WTC11 (cell line): ENCODE measurements at regions not wholly inside any gene's neighbourhood (a gene's known extent, or its start where the extent isn't known, plus 50 kb on each side); places are given as distances from the start of the nearest gene placed in this dataset.

Experiments used
- ATAC-seq: fragments of 200-7000 bp; cut with Tn5 transposase; 2 replicates; pipeline ENCODE4 v1.10.0; 2021; ENCODE audit warnings: mild to moderate bottlenecking, moderate library complexity
- CTCF ChIA-PET: fragments of 300-600 bp; sonication (Branson Sonifier 250); formaldehyde crosslinking; loops from one replicate; lab custom pipeline; 2021; ENCODE audit warnings: antibody characterized with exemption; lab: Charles Lee
- POLR2A ChIA-PET: fragments of 350-600 bp; sonication (Branson Sonifier 250); formaldehyde crosslinking; loops from one replicate; lab custom pipeline; 2021; ENCODE audit warnings: antibody characterized with exemption; lab: Charles Lee
- DNase-seq: peaks from one replicate; pipeline ENCODE4 v3.0.0; 2021; ENCODE audit warnings: low spot score
- H3K27ac Mint-ChIP-seq: 2 replicates; pipeline ENCODE4 v1.8.0; 2021; ENCODE audit warnings: mixed read lengths
- H3K27me3 Mint-ChIP-seq: 2 replicates; pipeline ENCODE4 v1.8.0; 2021; ENCODE audit warnings: low read depth, mild to moderate bottlenecking, moderate library complexity, mixed read lengths
- H3K36me3 Mint-ChIP-seq: 2 replicates; pipeline ENCODE4 v1.8.0; 2021; ENCODE audit warnings: mixed read lengths
- H3K4me1 Mint-ChIP-seq: 2 replicates; pipeline ENCODE4 v1.8.0; 2022; ENCODE audit warnings: mixed read lengths
- H3K4me3 Mint-ChIP-seq: 2 replicates; pipeline ENCODE4 v1.8.0; 2021; ENCODE audit warnings: mild to moderate bottlenecking, moderate library complexity, mixed read lengths
- H3K9me3 Mint-ChIP-seq: 2 replicates; pipeline ENCODE4 v1.8.0; 2021; ENCODE audit warnings: mixed read lengths
- AR ChIP-seq: fragments of 250-450 bp; sonication (Bioruptor Pico); IDR thresholded peaks from 2 replicates; pipeline ENCODE4 v1.9.0; 2021; ENCODE audit warnings: mild to moderate bottlenecking
- ATF3 ChIP-seq: sonication (generic); formaldehyde crosslinking; conservative IDR thresholded peaks from 2 replicates; pipeline ENCODE4 v1.8.1; 2022; ENCODE audit warnings: mild to moderate bottlenecking, missing genetic modification reagents
- ATF6 ChIP-seq: sonication (generic); formaldehyde crosslinking; IDR thresholded peaks from 2 replicates; pipeline ENCODE4 v1.8.1; 2023; ENCODE audit warnings: mild to moderate bottlenecking, missing genetic modification reagents
- EMX1 ChIP-seq: fragments of 250-450 bp; sonication (Bioruptor Pico); IDR thresholded peaks from 2 replicates; pipeline ENCODE4 v1.8.0; 2021; ENCODE audit warnings: mild to moderate bottlenecking
- FOXP1 ChIP-seq: sonication (generic); formaldehyde crosslinking; IDR thresholded peaks from 2 replicates; pipeline ENCODE4 v1.8.0; 2022; ENCODE audit warnings: missing genetic modification reagents, mild to moderate bottlenecking, moderate library complexity, borderline replicate concordance
- GABPB1 ChIP-seq: sonication (generic); formaldehyde crosslinking; IDR thresholded peaks from 2 replicates; pipeline ENCODE4 v1.8.1; 2023; ENCODE audit warnings: mild to moderate bottlenecking, missing genetic modification reagents
- NR3C1 ChIP-seq: sonication (generic); formaldehyde crosslinking; conservative IDR thresholded peaks from 2 replicates; pipeline ENCODE4 v1.8.1; 2023; ENCODE audit warnings: low read depth, mild to moderate bottlenecking, missing genetic modification reagents
- OVOL2 ChIP-seq: fragments of 250-450 bp; sonication (Bioruptor Pico); IDR thresholded peaks from 2 replicates; pipeline ENCODE4 v1.9.0; 2021; ENCODE audit warnings: mild to moderate bottlenecking, borderline replicate concordance
- PRRX2 ChIP-seq: fragments of 250-450 bp; sonication (Bioruptor Pico); IDR thresholded peaks from 2 replicates; pipeline ENCODE4 v1.8.0; 2021; ENCODE audit warnings: mild to moderate bottlenecking
- RELA ChIP-seq: sonication (generic); formaldehyde crosslinking; IDR thresholded peaks from 2 replicates; pipeline ENCODE4 v1.8.1; 2022; ENCODE audit warnings: missing genetic modification reagents, mild to moderate bottlenecking, borderline replicate concordance
- RORB ChIP-seq: fragments of 250-450 bp; sonication (Bioruptor Pico); IDR thresholded peaks from 2 replicates; pipeline ENCODE4 v1.9.0; 2021; ENCODE audit warnings: mild to moderate bottlenecking
- SMAD3 ChIP-seq: sonication (generic); formaldehyde crosslinking; IDR thresholded peaks from 2 replicates; pipeline ENCODE4 v1.8.0; 2022; ENCODE audit warnings: missing genetic modification reagents, mild to moderate bottlenecking, borderline replicate concordance
- STAT6 ChIP-seq: sonication (generic); formaldehyde crosslinking; conservative IDR thresholded peaks from 2 replicates; pipeline ENCODE4 v1.8.1; 2023; ENCODE audit warnings: mild to moderate bottlenecking, low read depth, missing genetic modification reagents, moderate library complexity
- TCF7 ChIP-seq: sonication (generic); formaldehyde crosslinking; IDR thresholded peaks from 2 replicates; pipeline ENCODE4 v1.8.0; 2022; ENCODE audit warnings: mild to moderate bottlenecking, low read depth, missing genetic modification reagents, moderate library complexity
- USF2 ChIP-seq: sonication (generic); formaldehyde crosslinking; IDR thresholded peaks from 2 replicates; pipeline ENCODE4 v1.8.1; 2023; ENCODE audit warnings: mild to moderate bottlenecking, missing genetic modification reagents, moderate library complexity
- ZNF121 ChIP-seq: sonication (generic); formaldehyde crosslinking; IDR thresholded peaks from 2 replicates; pipeline ENCODE4 v1.8.0; 2023; ENCODE audit warnings: missing genetic modification reagents
- ZNF671 ChIP-seq: fragments of 250-450 bp; sonication (Bioruptor Pico); IDR thresholded peaks from 2 replicates; pipeline ENCODE4 v1.8.0; 2021; ENCODE audit warnings: mild to moderate bottlenecking

GRCh38 chr16:52384378-52384777 is 162.6 kb downstream of the TOX3 start (continued):
- TF ChIP-seq ATF6 (CRISPR knock-in tag) (no peak), ZNF121 (CRISPR knock-in tag) (no peak), TCF7 (CRISPR knock-in tag) (no peak), SMAD3 (no peak), RORB (CRISPR knock-in tag) (no peak), EMX1 (CRISPR knock-in tag) (no peak), FOXP1 (CRISPR knock-in tag) (no peak), PRRX2 (CRISPR knock-in tag) (no peak), OVOL2 (CRISPR knock-in tag) (no peak)

GRCh38 chr16:52383640-52384292 is 163.2 kb downstream of the TOX3 start:
- CTCF ChIA-PET = no interaction called here
- TF ChIP-seq ATF3 (no peak), NR3C1 (CRISPR knock-in tag) (no peak), GABPB1 (CRISPR knock-in tag) (no peak), USF2 (CRISPR knock-in tag) (no peak), RORB (CRISPR knock-in tag) (no peak), STAT6 (no peak), FOXP1 (CRISPR knock-in tag) (no peak), AR (CRISPR knock-in tag) (no peak), ZNF671 (CRISPR knock-in tag) (no peak), RELA (CRISPR knock-in tag) (no peak), TCF7 (CRISPR knock-in tag) (no peak)
- TF ChIP-seq, all 79 proteins: peak for 0
- Mint-ChIP-seq H3K4me3 (no peak overlapping the region), H3K27me3 (no peaks in the 10 kb centered on the region), H3K27ac (no peak overlapping the region), H3K36me3 (no peaks in the 10 kb centered on the region), H3K4me1 (peaks cover 16% of the 10 kb centered on the region), H3K9me3 (no peaks in the 10 kb centered on the region)
- DNase-seq (no peak), ATAC-seq (no peak)
- POLR2A ChIA-PET = no interaction called here
